ENCODE measurements at regions not wholly inside any gene's neighbourhood (a gene's known extent, or its start where the extent isn't known, plus 50 kb on each side); places are given as distances from the start of the nearest gene placed in this dataset.

- no peak for TF ChIP-seq CTCF (conservative IDR thresholded peaks at IDR 0.05)
- no peak for TF ChIP-seq ZFX (IDR thresholded peaks at IDR 0.05)
Measured at GRCh38 chr11:95294701-95295100, 63.7 kb upstream of the SESN3 start.

All from C4-2B (cell line).